Gastrocnemius medialis (tissue), 4 donors: ENCODE measurements at regions not wholly inside any gene's neighbourhood (a gene's known extent, or its start where the extent isn't known, plus 50 kb on each side); places are given as distances from the start of the nearest gene placed in this dataset.

Source experiments
- ATAC-seq, 2 donors: fragments of 150-250 bp; one replicate each; pipeline ENCODE4 v1.9.1; 2016
- DNase-seq, 2 donors: peaks; one replicate each; pipeline ENCODE4 v3.0.0-alpha.2; 2019
- H3K27ac ChIP-seq, 4 donors: fragments of 200-600 bp; sonication (generic); 1 replicate in 1 of 4; 2 replicates in 3 of 4; pipeline ENCODE4 v1.5.1; 2016 to 2018; ENCODE audit warnings: mild to moderate bottlenecking in 2 of 4, moderate library complexity in 1 of 4
- H3K27me3 ChIP-seq, 3 donors: fragments of 200-600 bp; sonication (generic) in 2 of 3; 1 replicate in 1 of 3; 2 replicates in 2 of 3; pipeline versions ENCODE4 v1.5.1 to v1.6.0; 2016 to 2019; ENCODE audit warnings: mild to moderate bottlenecking in 1 of 3, moderate library complexity in 1 of 3
- H3K36me3 ChIP-seq, 2 donors: fragments of 200-600 bp; sonication (generic) in 1 of 2; one replicate each; pipeline ENCODE4 v1.5.1; 2017 to 2018
- H3K4me1 ChIP-seq, 2 donors: fragments of 200-600 bp; sonication (generic) in 1 of 2; one replicate each; pipeline ENCODE4 v1.5.1; 2016 to 2017; ENCODE audit warnings: mild to moderate bottlenecking in 2 of 2
- H3K4me3 ChIP-seq, 4 donors: fragments of 200-600 bp; sonication (generic) in 3 of 4; 1 replicate in 1 of 4; 2 replicates in 3 of 4; pipeline ENCODE4 v1.5.1; 2016 to 2019; ENCODE audit warnings: mild to moderate bottlenecking in 2 of 4
- H3K9me3 ChIP-seq, 3 donors: fragments of 200-600 bp; sonication (generic) in 2 of 3; 1 replicate in 1 of 3; 2 replicates in 2 of 3; pipeline ENCODE4 v1.5.1; 2016 to 2019
- CTCF ChIP-seq, 5 experiments: fragments of 450-650 bp in 3 of 5; fragments of 200-600 bp in 2 of 5; sonication (generic) in 2 of 5; IDR thresholded peaks in 4 of 5; conservative IDR thresholded peaks in 1 of 5; 1 replicate in 4 of 5; 2 replicates in 1 of 5; pipeline ENCODE4 v1.5.1; 2016 to 2019; ENCODE audit warnings: antibody characterized with exemption in 5 of 5, mild to moderate bottlenecking in 3 of 5, moderate library complexity in 3 of 5
- POLR2A ChIP-seq, 2 donors: fragments of 450-650 bp; IDR thresholded peaks; one replicate each; pipeline ENCODE4 v1.6.1; 2017; ENCODE audit warnings: antibody characterized with exemption in 2 of 2, mild to moderate bottlenecking in 2 of 2, moderate library complexity in 2 of 2
- in situ Hi-C, 4 donors: fragments of 200-750 bp; cut with MboI; loops; one replicate each; pipeline versions ENCODE4 v1.15.0 to v1.8.0; 2017; ENCODE audit warnings: low sequenced_read_pairs in 4 of 4
- intact Hi-C: fragments of 100-400 bp; cut with DNase I; formaldehyde crosslinking; loops from one replicate; pipeline ENCODE4 v1.15.1; 2023; ENCODE audit warnings: low total_unique reads

DNA sequence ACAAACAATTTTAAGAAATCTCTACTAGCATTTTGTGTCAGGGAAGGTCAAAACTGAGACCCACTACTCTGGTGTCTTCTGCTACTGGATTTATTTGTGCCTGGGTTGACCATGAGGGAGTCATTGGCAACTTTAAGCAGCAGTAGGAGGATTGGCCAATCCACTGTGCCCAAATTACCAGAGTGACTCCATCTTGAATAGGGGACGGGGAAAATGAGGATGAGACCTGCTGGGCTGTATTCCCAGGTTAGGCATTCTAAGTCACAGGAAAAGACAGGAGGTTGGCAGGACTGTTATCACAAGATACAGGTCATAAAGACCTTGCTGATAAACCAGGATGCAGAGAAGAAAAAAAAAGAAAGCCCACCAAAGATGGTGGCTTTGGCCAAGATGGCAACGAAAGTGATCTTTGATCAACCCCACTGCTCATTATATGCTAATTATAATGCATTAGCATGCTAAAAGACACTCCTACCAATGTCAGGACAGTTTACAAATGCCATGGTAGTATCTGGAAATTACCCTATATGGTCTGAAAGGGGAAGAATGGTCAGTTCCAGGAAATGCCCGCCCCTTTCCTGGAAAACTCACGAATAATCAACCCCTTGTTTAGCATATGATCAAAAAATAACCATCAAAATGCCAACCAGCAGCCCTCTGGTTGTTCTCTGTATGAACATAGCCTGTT, 200.9 kb downstream of the LTN1 start:
- Histone ChIP-seq H3K9me3 (no peaks in the 10 kb centered on the region), H3K27ac (no peak overlapping the region), H3K4me3 (no peak overlapping the region), H3K27me3 (no peaks in the 10 kb centered on the region), H3K36me3 (no peaks in the 10 kb centered on the region), H3K4me1 (no peaks in the 10 kb centered on the region)
- ATAC-seq, result no peak
- intact Hi-C loops (no loop called here), in situ Hi-C loops (no loop called here)
- no peak for DNase-seq
- TF ChIP-seq CTCF (IDR thresholded peaks at IDR 0.05 in 4 of 5, conservative IDR thresholded peaks at IDR 0.05 in 1 of 5), result no peak
- TF ChIP-seq POLR2A (IDR thresholded peaks at IDR 0.05), result no peak

- DNase-seq (no peak), ATAC-seq (no peak)
- Histone ChIP-seq H3K27me3 (no peaks in the 10 kb centered on the region), H3K4me1 (no peaks in the 10 kb centered on the region), H3K9me3 (no peaks in the 10 kb centered on the region), H3K4me3 (no peak overlapping the region), H3K27ac (no peak overlapping the region), H3K36me3 (no peaks in the 10 kb centered on the region)
- in situ Hi-C loops, result no loop called here
- intact Hi-C loops, result no loop called here
- TF ChIP-seq CTCF (IDR thresholded peaks at IDR 0.05 in 4 of 5, conservative IDR thresholded peaks at IDR 0.05 in 1 of 5) (no peak), POLR2A (IDR thresholded peaks at IDR 0.05) (no peak)
These were observed 202.3 kb downstream of the LTN1 start for GRCh38 chr21:28790335-28790734.

- no peaks in the 10 kb centered on the region for H3K36me3 ChIP-seq
- H3K9me3 ChIP-seq, result no peaks in the 10 kb centered on the region
- ATAC-seq, result no peak
- H3K4me3 ChIP-seq, result no peak overlapping the region
- H3K27ac ChIP-seq, result no peak overlapping the region
- TF ChIP-seq CTCF (IDR thresholded peaks at IDR 0.05 in 4 of 5, conservative IDR thresholded peaks at IDR 0.05 in 1 of 5) (no peak), POLR2A (IDR thresholded peaks at IDR 0.05) (no peak)
- H3K4me1 ChIP-seq, result no peaks in the 10 kb centered on the region
- in situ Hi-C loops (no loop called here), intact Hi-C loops (no loop called here)
- DNase-seq, result no peak
- H3K27me3 ChIP-seq, result no peaks in the 10 kb centered on the region
These were observed 203.2 kb downstream of the LTN1 start for GRCh38 chr21:28789523-28789922.

- in situ Hi-C loops, result no loop called here
- Histone ChIP-seq H3K4me1 (no peaks in the 10 kb centered on the region), H3K27ac (no peak overlapping the region), H3K4me3 (no peak overlapping the region), H3K9me3 (no peaks in the 10 kb centered on the region), H3K36me3 (no peaks in the 10 kb centered on the region), H3K27me3 (no peaks in the 10 kb centered on the region)
- TF ChIP-seq POLR2A (IDR thresholded peaks at IDR 0.05) (no peak), CTCF (IDR thresholded peaks at IDR 0.05 in 4 of 5, conservative IDR thresholded peaks at IDR 0.05 in 1 of 5) (no peak)
- DNase-seq (no peak), ATAC-seq (no peak)
- intact Hi-C loops, result no loop called here
These were observed 204.6 kb downstream of the LTN1 start for GRCh38 chr21:28788030-28788429.

GRCh38 chr21:28783641-28784185, 209.0 kb downstream of the LTN1 start:
- in situ Hi-C loops (no loop called here), intact Hi-C loops (no loop called here)
- DNase-seq (no peak), ATAC-seq (no peak)
- no peaks in the 10 kb centered on the region for H3K4me1 ChIP-seq
- H3K36me3 ChIP-seq, result no peaks in the 10 kb centered on the region
- H3K4me3 ChIP-seq, result no peak overlapping the region
- H3K27me3 ChIP-seq, result no peaks in the 10 kb centered on the region
- no peaks in the 10 kb centered on the region for H3K9me3 ChIP-seq
- TF ChIP-seq POLR2A (IDR thresholded peaks at IDR 0.05) (no peak), CTCF (IDR thresholded peaks at IDR 0.05 in 4 of 5, conservative IDR thresholded peaks at IDR 0.05 in 1 of 5) (no peak)
- H3K27ac ChIP-seq, result no peak overlapping the region
